Chondrocyte (in vitro differentiated cells): ENCODE measurements at regions not wholly inside any gene's neighbourhood (a gene's known extent, or its start where the extent isn't known, plus 50 kb on each side); places are given as distances from the start of the nearest gene placed in this dataset.

Source experiments
- DNase-seq: peaks from one replicate; pipeline ENCODE4 v3.0.0; 2021; ENCODE audit warnings: mixed read lengths, low spot score
- H3K27ac Mint-ChIP-seq: one replicate; pipeline ENCODE4 v1.8.0; 2021; ENCODE audit warnings: mild to moderate bottlenecking, moderate library complexity, mixed read lengths; ENCODE audit not compliant: unreplicated experiment
- H3K27me3 Mint-ChIP-seq: 2 replicates; pipeline ENCODE4 v1.8.0; 2021; ENCODE audit warnings: low read depth, mixed read lengths
- H3K36me3 Mint-ChIP-seq: 2 replicates; pipeline ENCODE4 v1.8.0; 2021; ENCODE audit warnings: low read depth, mixed read lengths
- H3K4me1 Mint-ChIP-seq: 2 replicates; pipeline ENCODE4 v1.8.0; 2021; ENCODE audit warnings: low read depth, mild to moderate bottlenecking, mixed read lengths
- H3K4me3 Mint-ChIP-seq: one replicate; pipeline ENCODE4 v1.8.0; 2021; ENCODE audit warnings: mild to moderate bottlenecking, moderate library complexity, mixed read lengths; ENCODE audit not compliant: unreplicated experiment
- H3K9me3 Mint-ChIP-seq: 2 replicates; pipeline ENCODE4 v1.8.0; 2021; ENCODE audit warnings: low read depth, mixed read lengths
- TF ChIP-seq, protein P1 (sequence below): fragments of 200-600 bp; sonication (generic); IDR thresholded peaks from 2 replicates; pipeline ENCODE4 v1.5.0; 2021; ENCODE audit warnings: antibody characterized with exemption, mild to moderate bottlenecking, moderate library complexity

DNA sequence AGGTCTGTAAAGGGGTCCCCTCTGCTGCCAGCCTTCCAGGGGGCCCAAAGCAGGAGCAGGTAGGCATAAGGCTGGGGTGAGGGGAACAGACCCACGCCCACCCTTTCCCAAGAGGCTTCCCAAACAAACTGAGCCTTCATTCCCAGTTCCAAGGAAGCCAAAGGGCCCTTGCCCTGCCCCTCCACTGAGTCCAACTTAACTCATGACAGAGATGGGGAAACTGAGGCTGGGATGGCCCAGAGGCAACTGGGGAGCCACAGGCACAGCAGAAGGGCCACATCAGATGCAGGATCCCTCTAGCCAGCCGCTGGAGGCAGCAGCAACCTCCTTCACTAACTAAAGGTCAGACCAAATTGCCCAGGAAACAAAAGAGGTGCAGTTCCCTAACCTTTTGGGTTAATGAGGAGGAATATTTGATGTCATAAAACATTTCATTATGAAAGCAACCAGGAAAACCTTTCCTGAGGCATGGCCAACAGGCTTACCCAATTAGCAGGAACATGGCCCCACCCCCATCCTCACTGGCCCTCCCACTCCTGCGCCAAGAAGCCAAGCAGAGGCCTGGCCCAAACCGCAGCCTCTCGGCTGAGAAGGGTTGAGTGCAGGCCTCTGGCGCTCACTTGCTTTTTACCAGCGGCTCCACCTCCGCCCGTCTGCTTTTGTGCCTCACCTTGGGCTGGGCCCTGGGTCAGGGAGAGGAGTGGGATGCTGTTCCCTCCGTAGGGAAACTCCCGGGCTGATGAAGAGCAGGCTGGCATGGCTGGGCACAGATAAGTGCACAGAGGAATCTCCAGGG, 293.5 kb upstream of the RTL1 start:
- no peaks in the 10 kb centered on the region for H3K9me3 Mint-ChIP-seq
- peak; percentile 56 for DNase-seq
- no peak overlapping the region for H3K27ac Mint-ChIP-seq
- H3K4me3 Mint-ChIP-seq, result no peak overlapping the region
- TF ChIP-seq, protein P1, sequence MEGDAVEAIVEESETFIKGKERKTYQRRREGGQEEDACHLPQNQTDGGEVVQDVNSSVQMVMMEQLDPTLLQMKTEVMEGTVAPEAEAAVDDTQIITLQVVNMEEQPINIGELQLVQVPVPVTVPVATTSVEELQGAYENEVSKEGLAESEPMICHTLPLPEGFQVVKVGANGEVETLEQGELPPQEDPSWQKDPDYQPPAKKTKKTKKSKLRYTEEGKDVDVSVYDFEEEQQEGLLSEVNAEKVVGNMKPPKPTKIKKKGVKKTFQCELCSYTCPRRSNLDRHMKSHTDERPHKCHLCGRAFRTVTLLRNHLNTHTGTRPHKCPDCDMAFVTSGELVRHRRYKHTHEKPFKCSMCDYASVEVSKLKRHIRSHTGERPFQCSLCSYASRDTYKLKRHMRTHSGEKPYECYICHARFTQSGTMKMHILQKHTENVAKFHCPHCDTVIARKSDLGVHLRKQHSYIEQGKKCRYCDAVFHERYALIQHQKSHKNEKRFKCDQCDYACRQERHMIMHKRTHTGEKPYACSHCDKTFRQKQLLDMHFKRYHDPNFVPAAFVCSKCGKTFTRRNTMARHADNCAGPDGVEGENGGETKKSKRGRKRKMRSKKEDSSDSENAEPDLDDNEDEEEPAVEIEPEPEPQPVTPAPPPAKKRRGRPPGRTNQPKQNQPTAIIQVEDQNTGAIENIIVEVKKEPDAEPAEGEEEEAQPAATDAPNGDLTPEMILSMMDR, result no peak
- H3K4me1 Mint-ChIP-seq, result no peaks in the 10 kb centered on the region
- no peaks in the 10 kb centered on the region for H3K36me3 Mint-ChIP-seq
- peaks cover 7% of the 10 kb centered on the region for H3K27me3 Mint-ChIP-seq

DNA sequence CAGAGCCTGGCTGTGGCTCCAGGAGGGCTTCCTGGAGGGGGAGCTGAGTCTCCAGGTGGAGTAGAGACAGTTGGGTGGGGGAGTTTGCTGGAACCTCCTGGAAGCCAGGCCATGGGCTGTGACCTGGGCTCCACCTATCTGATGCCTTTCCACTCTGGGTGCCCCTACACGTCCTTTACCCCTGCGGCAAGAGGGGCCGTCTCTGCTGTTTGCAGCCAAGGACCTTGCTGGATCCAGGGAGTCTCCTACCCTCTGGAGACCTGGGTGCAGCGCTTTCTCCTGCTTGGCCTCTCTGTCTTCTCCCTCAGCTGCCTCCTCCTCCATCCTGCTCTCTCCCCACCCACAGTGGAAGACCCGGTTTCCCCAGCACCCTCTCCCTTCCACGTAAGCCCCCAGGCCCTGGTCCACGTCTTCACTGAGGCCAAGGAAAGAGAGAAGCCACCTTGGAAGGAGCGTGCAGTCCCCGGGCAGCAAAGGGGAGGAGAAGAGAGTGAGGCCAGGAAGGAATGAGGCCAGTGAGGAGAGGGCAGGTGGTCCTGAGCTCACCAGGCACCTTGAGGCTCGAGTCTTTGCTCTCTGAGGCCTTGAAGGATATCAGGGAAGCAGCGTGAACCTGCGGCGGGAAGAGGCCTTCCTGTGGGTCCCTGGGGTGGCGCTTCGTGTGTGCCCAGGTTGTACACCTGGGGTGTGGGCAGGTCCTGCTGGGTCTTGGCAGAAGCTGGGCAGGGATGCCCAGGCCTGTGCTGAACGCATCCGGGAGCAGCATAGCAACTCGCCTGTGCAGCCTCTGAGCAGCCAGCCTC, 294.3 kb upstream of the RTL1 start:
- peak; percentile 86 for DNase-seq
- TF ChIP-seq, protein P1, result no peak
- Mint-ChIP-seq H3K4me3 (no peak overlapping the region), H3K27me3 (peaks cover 5% of the 10 kb centered on the region), H3K36me3 (no peaks in the 10 kb centered on the region), H3K9me3 (no peaks in the 10 kb centered on the region), H3K27ac (no peak overlapping the region), H3K4me1 (no peaks in the 10 kb centered on the region)

DNA sequence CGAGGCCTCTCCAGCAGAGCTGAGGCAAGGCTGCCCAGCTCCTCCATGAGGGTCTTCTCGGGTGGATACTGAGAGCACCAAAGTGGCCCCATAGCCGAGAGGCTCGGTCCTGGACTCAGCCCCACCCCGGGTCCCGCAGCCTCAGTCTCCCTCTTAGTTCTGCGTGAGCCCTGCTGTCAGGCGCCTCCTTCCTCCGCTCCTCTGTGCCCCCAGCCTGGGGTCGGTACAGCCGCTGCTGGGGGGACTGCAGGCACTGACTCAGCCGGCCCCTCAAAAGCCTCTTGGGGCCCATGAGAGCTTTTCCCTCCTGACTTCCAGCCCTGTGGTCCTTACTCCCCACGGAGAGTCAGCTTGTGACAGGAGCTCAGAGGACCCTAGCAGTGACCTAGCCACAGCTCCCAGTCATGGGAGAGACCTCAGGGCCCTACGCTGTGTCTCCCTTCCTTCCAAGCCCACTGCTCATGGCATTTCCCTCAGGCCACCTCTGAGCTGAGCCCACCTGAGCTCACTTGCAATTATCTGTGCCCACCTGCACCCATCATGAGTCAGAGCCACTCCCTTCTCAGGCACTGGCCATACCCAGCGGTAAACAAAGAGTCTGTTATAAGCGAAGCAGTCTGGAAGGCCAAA, 295.0 kb upstream of the RTL1 start:
- Mint-ChIP-seq H3K4me3 (no peak overlapping the region), H3K9me3 (peaks cover 4% of the 10 kb centered on the region), H3K27me3 (peaks cover 1% of the 10 kb centered on the region), H3K36me3 (no peaks in the 10 kb centered on the region), H3K4me1 (no peaks in the 10 kb centered on the region), H3K27ac (no peak overlapping the region)
- peak; percentile 81 for DNase-seq
- TF ChIP-seq, protein P1, result no peak

DNA sequence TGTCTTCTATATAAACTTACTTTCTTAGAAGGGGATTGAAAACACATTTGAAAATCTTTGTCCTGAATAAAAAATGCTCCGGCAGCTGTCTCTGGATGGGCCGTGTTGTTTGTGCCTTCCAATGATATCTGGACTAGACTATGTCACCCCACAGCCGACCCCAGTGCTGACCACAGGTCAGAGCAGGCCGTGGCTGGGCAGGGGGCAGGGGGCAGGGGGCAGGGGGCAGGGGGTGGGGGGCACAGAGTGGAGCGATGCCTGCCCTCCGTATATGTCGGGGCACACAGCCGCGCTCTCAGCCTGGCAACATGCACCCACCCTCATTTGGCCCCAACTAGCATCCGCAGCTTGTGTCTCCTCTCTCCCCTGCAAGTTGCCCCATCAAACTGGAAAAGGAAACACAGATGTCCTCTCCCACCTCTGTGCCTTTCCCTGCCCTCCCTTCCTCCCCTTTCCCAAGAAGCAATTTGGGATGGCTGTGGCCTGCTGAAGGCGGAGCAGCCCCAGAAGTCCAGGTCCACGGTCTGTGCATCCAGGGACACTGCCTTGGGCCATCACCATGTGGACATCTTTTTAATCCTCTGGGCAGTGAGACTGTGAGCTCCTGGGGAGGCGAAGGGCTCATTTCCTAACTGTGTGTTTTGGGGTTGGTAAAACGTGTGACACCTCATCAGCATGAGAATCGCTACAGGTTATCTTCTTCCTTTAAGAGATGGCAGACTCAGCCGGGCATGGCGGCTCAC, 295.7 kb upstream of the RTL1 start:
- Mint-ChIP-seq H3K27ac (no peak overlapping the region), H3K4me1 (no peaks in the 10 kb centered on the region), H3K36me3 (no peaks in the 10 kb centered on the region), H3K27me3 (no peaks in the 10 kb centered on the region), H3K9me3 (peaks cover 10% of the 10 kb centered on the region), H3K4me3 (no peak overlapping the region)
- peak; percentile 52 for DNase-seq
- TF ChIP-seq, protein P1, result no peak
